Ishikawa (cell line): ENCODE measurements at regions not wholly inside any gene's neighbourhood (a gene's known extent, or its start where the extent isn't known, plus 50 kb on each side); places are given as distances from the start of the nearest gene placed in this dataset.

Source experiments
- CREB1 ChIP-seq: IDR thresholded peaks from 2 replicates; pipeline ENCODE4 v1.6.1; 2012; ENCODE audit warnings: low read depth
- EP300 ChIP-seq: IDR thresholded peaks from 2 replicates; pipeline ENCODE4 v1.6.1; 2012; ENCODE audit warnings: borderline replicate concordance
- FOXM1 ChIP-seq: IDR thresholded peaks from 2 replicates; pipeline ENCODE4 v1.6.1; 2012; ENCODE audit warnings: low read depth, borderline replicate concordance
- RAD21 ChIP-seq: IDR thresholded peaks from 2 replicates; pipeline ENCODE4 v1.6.1; 2012; ENCODE audit warnings: low read depth

- TF ChIP-seq RAD21 (no peak), EP300 (no peak), CREB1 (no peak), FOXM1 (no peak)
Measured at GRCh38 chr17:56038131-56038530, 115.1 kb upstream of the ANKFN1 start.
